SK-N-SH (cell line): ENCODE measurements at regions not wholly inside any gene's neighbourhood (a gene's known extent, or its start where the extent isn't known, plus 50 kb on each side); places are given as distances from the start of the nearest gene placed in this dataset.

Experiments used
- CTCF ChIA-PET: fragments of 300-600, 350-600 bp; formaldehyde crosslinking; extraction: SDS; loops from one replicate; lab custom pipeline; 2021; lab: Yijun Ruan, JAX
- POLR2A ChIA-PET: fragments of 350-600 bp; sonication (Branson Sonifier 250); formaldehyde crosslinking; extraction: SDS; loops from one replicate; lab custom pipeline; 2020; ENCODE audit warnings: antibody characterized with exemption, inconsistent platforms; lab: Yijun Ruan, JAX
- DNase-seq: peaks from one replicate; pipeline ENCODE4 v3.0.0; 2012
- H2AFZ ChIP-seq: fragments of 200-600 bp; sonication (generic); 2 replicates; pipeline ENCODE4 v1.8.1; 2016; ENCODE audit warnings: antibody characterized with exemption, mild to moderate bottlenecking, low read depth
- H3F3A ChIP-seq: fragments of 200-600 bp; sonication (generic); replicated peaks from 2 replicates; pipeline ENCODE3; 2016; ENCODE audit warnings: antibody characterized with exemption, mild to moderate bottlenecking; ENCODE audit not compliant: insufficient read depth
- H3K27ac ChIP-seq, 2 experiments: fragments of 200-500 bp in 1 of 2; fragments of 200-600 bp in 1 of 2; sonication (Bioruptor generic) in 1 of 2; sonication (generic), shearing (Covaris generic) in 1 of 2; 2 replicates each; pipeline versions ENCODE4 v1.5.1 to v1.6.1; 2014 to 2016; ENCODE audit warnings: low read depth in 2 of 2, inconsistent platforms in 1 of 2, low read length in 1 of 2, mild to moderate bottlenecking in 1 of 2, mixed read lengths in 1 of 2
- H3K27me3 ChIP-seq: fragments of 200-600 bp; sonication (generic), shearing (Covaris generic); 2 replicates; pipeline ENCODE4 v1.6.1; 2016; ENCODE audit warnings: mixed run types; ENCODE audit not compliant: insufficient read depth
- H3K36me3 ChIP-seq, 2 experiments: fragments of 200-500 bp in 1 of 2; fragments of 200-600 bp in 1 of 2; sonication (Bioruptor generic) in 1 of 2; sonication (generic) in 1 of 2; replicated peaks in 1 of 2; 2 replicates each; pipeline versions ENCODE3 to v1.5.1; 2014 to 2016; ENCODE audit warnings: low read length in 1 of 2, mild to moderate bottlenecking in 1 of 2; ENCODE audit not compliant: insufficient read depth in 2 of 2, control insufficient read depth in 1 of 2
- H3K4me1 ChIP-seq, 2 experiments: fragments of 200-500 bp in 1 of 2; fragments of 200-600 bp in 1 of 2; sonication (Bioruptor generic) in 1 of 2; sonication (generic), shearing (Covaris generic) in 1 of 2; 2 replicates each; pipeline versions ENCODE4 v1.5.1 to v1.6.1; 2014 to 2016; ENCODE audit warnings: low read depth in 1 of 2, low read length in 1 of 2, mixed run types in 1 of 2; ENCODE audit not compliant: insufficient read depth in 2 of 2, control insufficient read depth in 1 of 2
- H3K4me2 ChIP-seq: fragments of 200-600 bp; sonication (generic), shearing (Covaris generic); 2 replicates; pipeline ENCODE4 v1.6.1; 2017; ENCODE audit warnings: mixed run types
- H3K4me3 ChIP-seq, 2 experiments: fragments of 200-500 bp in 1 of 2; fragments of 200-600 bp in 1 of 2; sonication (Bioruptor generic) in 1 of 2; sonication (generic), shearing (Covaris generic) in 1 of 2; 2 replicates each; pipeline versions ENCODE4 v1.5.1 to v1.8.1; 2014 to 2016; ENCODE audit warnings: low read depth in 2 of 2, inconsistent platforms in 1 of 2, low read length in 1 of 2, mild to moderate bottlenecking in 1 of 2, mixed read lengths in 1 of 2, moderate library complexity in 1 of 2
- H3K79me2 ChIP-seq: fragments of 200-600 bp; sonication (generic); 2 replicates; pipeline ENCODE4 v1.8.1; 2017; ENCODE audit warnings: mild to moderate bottlenecking; ENCODE audit not compliant: insufficient read depth
- H3K9ac ChIP-seq: fragments of 200-600 bp; sonication (generic); 2 replicates; pipeline ENCODE4 v1.6.1; 2017; ENCODE audit warnings: mixed run types
- H3K9me2 ChIP-seq: fragments of 200-600 bp; sonication (generic); 2 replicates; pipeline ENCODE4 v1.6.1; 2017; ENCODE audit warnings: mixed run types
- H3K9me3 ChIP-seq: fragments of 200-600 bp; sonication (generic); 2 replicates; pipeline ENCODE4 v1.6.1; 2017; ENCODE audit warnings: mixed run types, mild to moderate bottlenecking, moderate library complexity
- H4K20me1 ChIP-seq: fragments of 200-600 bp; sonication (generic); 2 replicates; pipeline ENCODE4 v1.6.1; 2017; ENCODE audit warnings: mild to moderate bottlenecking, mixed run types; ENCODE audit not compliant: insufficient read depth
- CHD2 ChIP-seq: fragments of 150-350 bp; IDR thresholded peaks from 2 replicates; pipeline ENCODE4 v1.6.1; 2018; ENCODE audit warnings: low read length; ENCODE audit not compliant: partially characterized antibody
- CTCF ChIP-seq: fragments of 200-600 bp; sonication (generic); IDR thresholded peaks from 2 replicates; pipeline ENCODE4 v1.6.1; 2017; ENCODE audit warnings: antibody characterized with exemption, mild to moderate bottlenecking, moderate library complexity
- EZH2phosphoT487 ChIP-seq: fragments of 200-600 bp; sonication (generic); IDR thresholded peaks from 2 replicates; pipeline ENCODE4 v1.6.1; 2017; ENCODE audit warnings: low read depth, mixed run types, mild to moderate bottlenecking, antibody characterized with exemption, moderate library complexity, borderline replicate concordance
- FOSL2 ChIP-seq: IDR thresholded peaks from 2 replicates; pipeline ENCODE4 v1.4.0; 2012; ENCODE audit warnings: low read depth, mild to moderate bottlenecking, moderate library complexity, borderline replicate concordance
- FOXM1 ChIP-seq: IDR thresholded peaks from 2 replicates; pipeline ENCODE4 v1.4.0; 2012; ENCODE audit warnings: low read depth, mild to moderate bottlenecking
- IRF3 ChIP-seq: fragments of 150-350 bp; IDR thresholded peaks from 2 replicates; pipeline ENCODE4 v1.6.1; 2016; ENCODE audit warnings: mild to moderate bottlenecking, low read depth, low read length
- JUND ChIP-seq: IDR thresholded peaks from 2 replicates; pipeline ENCODE4 v1.4.0; 2012
- MAX ChIP-seq: IDR thresholded peaks from 2 replicates; pipeline ENCODE4 v1.4.0; 2012; ENCODE audit warnings: low read depth
- MEF2A ChIP-seq: IDR thresholded peaks from 2 replicates; pipeline ENCODE4 v1.4.0; 2012; ENCODE audit warnings: low read depth, borderline replicate concordance
- NRF1 ChIP-seq: IDR thresholded peaks from 2 replicates; pipeline ENCODE4 v1.6.1; 2012; ENCODE audit warnings: low read depth, mild to moderate bottlenecking, low read length
- POLR2AphosphoS5 ChIP-seq: IDR thresholded peaks from 2 replicates; pipeline ENCODE4 v1.6.1; 2012; ENCODE audit warnings: low read depth, low read length
- RAD21 ChIP-seq: IDR thresholded peaks from 2 replicates; pipeline ENCODE4 v1.6.1; 2012; ENCODE audit warnings: mild to moderate bottlenecking, low read length
- RCOR1 ChIP-seq: fragments of 150-350 bp; IDR thresholded peaks from 2 replicates; pipeline ENCODE4 v1.6.1; 2017; ENCODE audit warnings: antibody characterized with exemption, low read length
- REST ChIP-seq: IDR thresholded peaks from 2 replicates; pipeline ENCODE4 v1.6.1; 2012; ENCODE audit warnings: mild to moderate bottlenecking, low read depth, low read length, moderate library complexity
- RFX5 ChIP-seq: IDR thresholded peaks from 2 replicates; pipeline ENCODE4 v1.6.1; 2012; ENCODE audit warnings: mild to moderate bottlenecking, improper control_type of control experiment, low read length
- SIN3A ChIP-seq: IDR thresholded peaks from 2 replicates; pipeline ENCODE4 v1.6.1; 2012; ENCODE audit warnings: low read depth, mild to moderate bottlenecking, low read length, moderate library complexity, borderline replicate concordance
- USF2 ChIP-seq: fragments of 150-350 bp; IDR thresholded peaks from 2 replicates; pipeline ENCODE4 v1.6.1; 2017; ENCODE audit warnings: antibody characterized with exemption, low read length, low read depth, borderline replicate concordance
- WGBS: methylation state at CpG from one replicate; pipeline ENCODE4 v1.1.6; 2017; ENCODE audit warnings: low lambda C conversion rate; 5-methylcytosine and 5-hydroxymethylcytosine counted together

GRCh38 chr3:110612045-110612444, 459.6 kb upstream of the NECTIN3 start:
- Histone ChIP-seq H3K27me3 (no peaks in the 10 kb centered on the region), H3K4me1 (no peaks in the 10 kb centered on the region), H3F3A (no peaks in the 10 kb centered on the region), H3K79me2 (no peaks in the 10 kb centered on the region), H4K20me1 (no peaks in the 10 kb centered on the region), H3K4me3 (no peak overlapping the region), H3K4me2 (no peak overlapping the region), H3K36me3 (no peaks in the 10 kb centered on the region), H3K9me3 (0 out of 2 replicates have a peak, but pooled peaks cover 3% of the 10 kb centered on the region), H3K9ac (no peak overlapping the region), H3K27ac (no peak overlapping the region), H2AFZ (no peak overlapping the region), H3K9me2 (no peaks in the 10 kb centered on the region)
- ChIA-PET POLR2A (no interaction called here), CTCF (no interaction called here)
- no peak for TF ChIP-seq RCOR1
- DNase-seq, result no peak
- WGBS, result 62% methylated on average over 4 of the region's 4 CpGs

GRCh38 chr3:110614186-110614585, 457.4 kb upstream of the NECTIN3 start:
- CTCF ChIA-PET, result interaction anchor here (1.5 kb wide), 1 partner anchor 15 kb away, joined by 3 read pairs; no protein-coding TSS in a partner anchor
- WGBS, result 91% methylated on average over 2 of the region's 2 CpGs

More at GRCh38 chr3:110614186-110614585, 457.4 kb upstream of the NECTIN3 start:
- no peak overlapping the region for H3K4me2 ChIP-seq
- DNase-seq, result no peak
- no peaks in the 10 kb centered on the region for H3K36me3 ChIP-seq
- no peaks in the 10 kb centered on the region for H3K79me2 ChIP-seq
- no peak overlapping the region for H3K27ac ChIP-seq
- no peaks in the 10 kb centered on the region for H3K9me2 ChIP-seq
- H3K4me1 ChIP-seq, result no peaks in the 10 kb centered on the region
- POLR2A ChIA-PET, result no interaction called here
- no peaks in the 10 kb centered on the region for H4K20me1 ChIP-seq
- no peak overlapping the region for H3K9ac ChIP-seq
- no peak overlapping the region for H2AFZ ChIP-seq
- H3K9me3 ChIP-seq, result 0 out of 2 replicates have a peak, but pooled peaks cover 3% of the 10 kb centered on the region
- no peak overlapping the region for H3K4me3 ChIP-seq
- TF ChIP-seq MAX (no peak), RFX5 (no peak), IRF3 (no peak), RCOR1 (no peak), MEF2A (no peak), FOSL2 (no peak), EZH2phosphoT487 (no peak), RAD21 (no peak), CTCF (no peak), JUND (no peak), POLR2AphosphoS5 (no peak), SIN3A (no peak), NRF1 (no peak), CHD2 (no peak), REST (no peak), USF2 (no peak), FOXM1 (no peak)
- no peaks in the 10 kb centered on the region for H3K27me3 ChIP-seq
- no peaks in the 10 kb centered on the region for H3F3A ChIP-seq
